SW480 (cell line): ENCODE measurements at regions not wholly inside any gene's neighbourhood (a gene's known extent, or its start where the extent isn't known, plus 50 kb on each side); places are given as distances from the start of the nearest gene placed in this dataset.

Experiments used
- DNase-seq: peaks from one replicate; pipeline ENCODE4 v3.0.0-alpha.2; 2016; ENCODE audit warnings: low spot score

DNA sequence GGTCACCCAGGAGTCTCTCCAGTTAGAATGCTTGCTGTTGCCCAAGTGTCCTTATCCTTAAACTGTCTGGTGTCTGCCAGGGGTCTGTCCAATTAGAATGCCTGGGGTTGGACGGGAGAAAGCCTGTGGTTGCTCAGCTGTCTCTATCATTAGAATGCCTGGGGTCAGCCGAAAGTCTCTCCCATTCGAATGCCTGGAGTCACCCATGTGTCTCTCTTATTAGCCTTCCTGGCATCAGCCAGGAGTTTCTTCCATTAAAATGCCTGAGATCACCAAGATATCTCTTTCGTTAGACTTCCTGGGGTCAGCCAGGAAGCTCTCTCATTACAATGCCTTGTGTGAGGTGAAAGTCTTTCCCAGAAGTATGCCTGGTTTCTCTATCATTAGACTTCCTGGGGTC lies 1521.0 kb downstream of the UQCRFS1 start:
- no peak for DNase-seq

DNA sequence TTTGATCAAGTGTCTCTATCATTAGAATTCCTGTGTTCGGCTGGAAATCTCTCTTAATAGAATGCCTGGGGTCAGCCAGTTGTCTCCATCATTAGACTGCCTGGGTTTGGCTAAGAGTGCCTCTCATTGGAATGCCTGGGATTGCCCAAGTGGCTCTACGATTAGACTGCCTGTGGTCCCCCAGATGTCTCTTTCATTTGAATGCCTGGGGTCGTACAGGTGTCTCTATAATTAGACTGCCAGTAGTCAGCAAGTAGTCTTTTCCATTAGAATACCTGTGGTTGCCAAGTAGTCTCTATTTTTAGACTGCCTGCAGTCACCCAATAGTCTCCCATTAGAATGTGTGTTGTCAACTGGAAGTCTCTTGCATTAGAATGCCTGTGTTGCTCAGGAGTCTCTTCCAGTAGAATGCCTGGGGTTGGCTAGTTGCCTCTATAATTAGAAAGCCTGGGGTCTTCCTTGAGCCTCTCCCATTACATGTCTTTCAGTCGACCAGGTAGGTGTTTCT lies 1523.2 kb downstream of the UQCRFS1 start:
- DNase-seq = no peak

DNA sequence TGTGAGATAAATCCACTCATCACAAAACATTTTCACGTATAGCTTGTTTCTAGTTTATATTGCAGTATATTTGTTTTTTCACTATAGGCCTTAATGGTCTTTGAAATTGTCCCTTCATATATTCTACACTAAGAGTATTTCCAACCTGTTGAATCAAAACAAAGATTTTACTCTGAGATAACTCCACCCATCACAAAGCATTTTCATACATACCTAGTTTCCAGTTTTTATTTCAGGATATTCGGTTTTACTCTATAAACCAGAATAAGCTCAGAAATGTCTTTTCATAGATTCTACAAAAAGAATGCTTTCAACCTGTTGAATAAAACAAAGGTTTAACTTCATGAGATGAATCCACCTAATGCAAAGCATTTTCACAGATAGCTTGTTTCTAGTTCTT lies 1528.7 kb downstream of the UQCRFS1 start:
- DNase-seq = no peak

DNA sequence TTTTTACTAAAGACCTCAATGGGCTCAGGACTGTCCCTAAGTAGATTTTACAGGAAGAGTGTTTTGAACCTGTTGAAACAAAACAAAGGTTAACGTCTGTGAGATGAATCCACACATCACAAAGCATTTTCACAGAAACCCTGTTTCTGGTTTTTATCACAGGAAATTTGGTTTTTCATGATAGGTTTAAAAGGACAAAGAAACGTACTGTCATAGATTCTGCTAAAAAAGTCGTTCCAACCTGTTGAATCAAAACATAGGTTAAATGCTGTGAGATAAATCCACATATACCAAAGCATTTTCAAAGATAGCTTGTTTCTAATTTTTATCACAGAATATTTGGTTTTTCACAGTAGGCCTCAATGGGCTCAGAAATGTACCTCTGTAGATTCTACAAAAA lies 1531.0 kb downstream of the UQCRFS1 start:
- DNase-seq = no peak

DNA sequence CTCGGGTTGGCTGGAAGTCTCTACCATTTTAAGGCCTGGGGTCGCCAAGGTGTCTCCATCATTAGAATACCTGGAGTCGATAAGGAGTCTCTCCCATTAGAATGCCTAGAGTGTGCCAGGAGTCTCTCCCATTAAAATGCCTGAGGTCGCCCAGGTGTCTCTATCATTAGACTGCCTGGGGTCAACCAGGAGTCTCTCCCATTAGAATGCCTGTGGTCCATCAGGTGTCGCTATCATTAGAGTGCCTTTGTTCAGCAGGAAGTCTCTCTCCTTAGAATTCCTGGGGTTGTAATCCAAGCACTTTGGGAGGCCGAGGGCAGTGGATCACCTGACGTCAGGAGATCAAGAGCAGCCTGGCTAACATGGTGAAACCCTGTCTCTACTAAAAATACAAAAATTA lies 1533.0 kb downstream of the UQCRFS1 start:
- no peak for DNase-seq

DNA sequence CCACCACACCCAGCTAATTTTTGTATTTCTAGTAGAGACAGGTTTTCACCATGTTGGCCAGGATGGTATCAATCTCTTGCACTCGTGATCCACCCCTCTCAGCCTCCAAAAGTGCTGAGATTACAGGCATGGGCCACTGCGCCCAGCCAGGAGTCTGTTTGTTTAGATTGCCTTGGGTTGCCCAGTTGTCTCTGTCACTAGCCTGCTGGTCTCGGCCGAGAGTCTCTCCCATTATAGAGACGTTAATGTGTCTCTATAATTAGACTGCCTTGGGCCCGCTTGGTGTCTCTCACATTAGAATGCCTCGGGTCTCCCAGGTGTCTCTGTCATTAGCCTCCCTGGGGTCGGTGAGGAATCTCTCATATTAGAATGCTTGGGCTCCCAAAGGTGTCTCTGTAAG lies 1533.6 kb downstream of the UQCRFS1 start:
- no peak for DNase-seq

DNA sequence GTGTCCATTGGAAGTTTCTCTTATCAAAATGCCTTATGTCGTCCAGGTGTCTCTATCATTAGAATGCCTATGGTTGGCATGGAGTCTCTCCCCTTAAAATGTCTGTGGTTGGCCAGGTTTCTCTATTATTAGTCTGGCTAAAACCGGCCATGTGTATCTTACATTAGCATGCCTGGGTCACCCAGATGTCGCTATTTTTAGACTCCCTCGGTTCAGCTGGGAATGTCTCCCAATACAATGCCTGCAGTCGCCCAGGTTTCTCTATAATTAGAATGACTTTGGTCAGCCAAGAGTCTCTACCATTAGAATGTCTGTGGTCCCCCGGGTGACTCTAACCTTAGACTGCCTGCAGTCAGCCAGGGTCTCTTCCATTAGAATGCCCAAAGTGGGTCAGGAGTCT lies 1536.1 kb downstream of the UQCRFS1 start:
- no peak for DNase-seq

DNA sequence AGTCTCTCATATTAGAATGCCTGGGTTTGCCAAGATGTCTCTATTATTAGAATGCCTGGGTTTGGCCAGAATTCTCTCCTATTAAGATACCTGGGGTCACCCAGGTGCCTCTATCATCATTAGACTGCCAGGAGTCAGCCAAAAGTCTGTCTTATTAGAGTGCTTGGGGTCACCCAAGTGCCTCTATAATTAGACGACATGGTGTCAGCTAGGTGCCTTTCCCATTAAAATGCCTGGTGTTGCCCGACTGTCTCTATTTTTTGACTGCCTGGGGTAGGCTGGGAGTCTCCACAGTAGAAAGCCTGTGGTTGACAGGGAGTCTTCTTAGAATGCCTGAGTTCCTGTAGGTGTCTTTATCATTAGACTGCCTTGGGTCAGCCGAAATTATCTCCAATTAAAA lies 1536.6 kb downstream of the UQCRFS1 start:
- DNase-seq = no peak

DNA sequence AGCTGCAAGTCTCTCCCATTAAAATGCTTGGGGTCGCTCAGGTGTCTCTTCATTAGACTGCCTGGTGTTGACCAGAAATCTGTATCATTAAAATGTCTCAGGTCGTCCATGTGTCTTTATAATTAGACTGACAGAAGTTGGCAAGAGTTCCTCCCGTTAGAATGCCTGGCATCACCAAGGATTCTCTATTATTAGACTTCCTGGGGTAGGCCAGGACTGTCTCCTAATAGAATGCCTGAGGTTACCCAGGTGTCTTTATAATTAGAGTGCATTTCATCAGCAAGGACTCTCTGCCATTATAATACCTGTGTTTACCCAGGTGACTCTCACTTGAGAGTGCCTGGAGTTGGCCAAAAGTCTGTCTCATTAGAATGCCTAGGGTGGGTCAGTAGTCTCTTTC lies 1537.2 kb downstream of the UQCRFS1 start:
- no peak for DNase-seq

DNA sequence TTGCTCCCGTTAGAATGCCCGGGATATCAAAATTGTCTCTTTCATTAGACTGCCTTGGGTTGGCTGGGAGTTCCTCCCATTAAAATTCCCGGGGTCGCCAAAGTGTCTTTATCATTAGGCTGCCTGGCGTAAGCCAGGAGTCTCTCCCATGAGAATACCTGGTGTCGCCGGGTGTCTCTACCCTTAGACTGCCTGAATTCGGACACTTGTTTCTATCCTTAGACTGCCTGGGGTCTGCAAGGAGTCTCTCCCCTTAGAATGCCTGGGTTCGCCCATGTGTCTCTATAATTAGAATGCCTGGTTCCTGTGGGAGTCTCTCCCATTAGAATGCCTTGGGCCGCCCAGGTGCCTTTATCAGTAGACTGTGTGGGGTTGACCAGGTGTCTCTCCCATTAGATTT lies 1538.2 kb downstream of the UQCRFS1 start:
- DNase-seq = no peak

DNA sequence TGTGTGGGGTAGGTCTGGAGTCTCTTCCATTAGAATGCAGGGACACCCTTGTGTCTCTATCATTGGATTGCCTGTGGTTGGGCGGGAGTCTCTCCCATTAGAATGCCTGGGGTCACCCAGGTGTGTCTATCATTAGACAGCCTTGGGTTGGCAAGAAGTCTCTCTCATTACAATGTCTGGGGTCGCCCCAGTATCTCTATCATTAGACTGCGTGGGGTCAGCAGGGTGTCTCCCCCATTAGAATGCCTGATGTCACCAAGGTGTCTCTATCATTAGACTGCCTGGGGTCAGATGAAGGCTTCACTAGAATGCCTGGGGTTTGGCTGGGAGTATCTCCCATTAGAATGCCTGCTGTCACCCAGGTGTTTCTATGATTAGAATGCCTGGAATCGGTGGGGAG lies 1539.0 kb downstream of the UQCRFS1 start:
- DNase-seq = no peak

DNA sequence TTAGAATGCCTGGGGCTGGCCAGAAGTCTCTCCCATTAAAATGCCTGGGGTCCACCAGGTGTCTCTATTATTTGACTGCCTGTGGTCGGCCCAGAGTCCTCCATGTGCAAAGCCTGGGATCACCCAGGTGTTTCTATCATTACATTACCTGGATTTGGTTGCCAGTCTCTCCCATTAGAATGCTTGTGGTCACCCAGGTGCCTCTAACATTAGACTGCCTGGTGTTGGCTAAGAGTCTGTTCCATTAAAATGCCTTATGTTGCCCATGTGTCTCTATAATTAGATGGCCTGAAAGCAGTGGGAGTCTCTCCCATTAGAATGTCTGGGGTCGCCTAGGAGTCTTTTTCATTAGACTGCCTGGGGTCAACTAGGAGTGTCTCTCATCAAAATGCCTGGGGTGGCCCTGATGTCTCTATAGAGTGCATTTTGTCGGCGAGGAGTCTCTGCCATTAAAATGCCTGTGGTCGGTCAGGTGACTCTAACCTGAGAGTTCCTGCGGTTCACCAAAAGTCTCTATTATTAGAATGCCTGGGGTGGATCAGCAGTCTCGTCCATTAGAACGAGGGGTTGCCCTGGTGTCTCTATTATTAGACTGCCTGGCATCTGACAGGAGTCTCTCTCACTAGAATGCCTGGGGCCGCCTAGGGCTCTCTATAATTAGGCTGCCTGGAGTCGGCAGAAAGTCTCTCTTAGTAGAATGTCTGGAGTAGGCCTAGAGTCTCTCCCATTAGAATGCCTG lies 1540.5 kb downstream of the UQCRFS1 start:
- DNase-seq = peak; percentile 82

DNA sequence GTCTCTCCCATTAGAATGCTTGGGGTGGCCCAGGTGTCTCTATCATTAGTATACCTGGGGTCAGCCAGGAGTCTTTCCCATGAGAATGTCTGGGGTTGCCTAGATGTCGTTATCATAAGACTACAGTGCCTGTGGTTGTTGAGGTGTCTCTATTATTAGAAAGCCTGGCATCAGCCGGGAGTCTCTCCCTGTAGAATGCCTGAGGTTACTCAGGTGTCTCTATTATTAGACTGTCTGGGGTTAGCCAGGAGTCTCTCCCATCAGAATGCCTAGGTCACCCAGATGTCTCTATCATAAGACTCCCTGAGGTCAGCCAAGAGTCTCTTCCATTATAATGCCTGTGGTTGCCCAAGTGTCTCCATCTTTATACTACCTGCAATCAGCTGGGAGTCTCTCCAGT lies 1541.1 kb downstream of the UQCRFS1 start:
- no peak for DNase-seq

DNA sequence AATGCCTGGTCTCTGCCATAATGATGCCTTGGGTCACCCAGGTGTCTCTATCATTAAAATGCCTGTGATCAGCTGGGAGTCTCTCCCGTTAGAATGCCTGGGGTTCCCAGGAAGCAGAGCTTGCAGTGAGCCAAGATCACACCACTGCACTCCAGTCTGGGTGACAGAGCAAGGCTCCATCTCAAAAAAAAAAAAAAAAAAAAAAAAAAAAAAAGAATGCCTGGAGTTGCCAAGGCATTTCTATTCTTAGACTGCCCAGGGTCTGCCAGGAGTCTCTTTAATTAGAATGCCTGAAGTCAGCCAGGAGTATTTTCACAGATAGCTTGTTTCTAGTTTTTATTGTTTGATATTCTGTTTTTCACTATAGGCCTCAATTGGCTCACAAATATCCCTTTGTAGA lies 1552.5 kb downstream of the UQCRFS1 start:
- DNase-seq = no peak

DNA sequence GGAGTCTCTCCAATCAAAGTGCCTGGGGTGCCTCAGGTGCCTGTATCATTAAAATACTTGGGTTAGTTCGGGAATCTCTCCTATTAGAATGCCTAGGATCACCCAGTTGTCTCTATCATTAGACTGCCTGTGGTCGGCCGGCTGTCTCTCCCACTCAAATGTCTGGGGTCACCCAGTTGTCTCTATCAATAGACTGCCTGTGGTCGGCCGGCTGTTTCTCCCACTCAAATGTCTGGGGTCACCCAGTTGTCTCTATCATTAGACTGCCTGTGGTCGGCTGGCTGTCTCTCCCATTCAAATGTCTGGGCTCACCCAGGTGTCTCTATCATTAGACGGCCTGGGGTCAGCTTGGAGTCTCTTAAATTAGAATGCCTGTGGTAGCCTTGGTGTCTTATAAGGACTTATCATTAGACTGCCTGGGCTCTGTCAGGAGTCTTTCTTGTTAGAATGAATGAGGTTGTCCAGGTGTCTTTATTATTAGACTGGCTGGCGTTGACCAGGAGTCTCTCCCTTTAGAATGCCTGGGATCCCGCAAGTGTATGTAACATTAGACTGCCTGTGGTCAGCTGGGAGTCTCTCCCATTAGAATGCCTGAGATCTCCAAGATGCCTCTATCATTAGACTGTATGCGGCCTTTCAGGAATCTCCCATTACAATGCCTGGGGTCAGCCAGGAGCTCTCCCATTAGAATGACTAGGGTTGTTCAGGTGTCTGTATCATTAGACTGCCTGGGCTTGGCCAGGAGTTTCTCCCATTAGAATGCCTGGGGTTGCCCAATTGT lies 1555.5 kb downstream of the UQCRFS1 start:
- no peak for DNase-seq

DNA sequence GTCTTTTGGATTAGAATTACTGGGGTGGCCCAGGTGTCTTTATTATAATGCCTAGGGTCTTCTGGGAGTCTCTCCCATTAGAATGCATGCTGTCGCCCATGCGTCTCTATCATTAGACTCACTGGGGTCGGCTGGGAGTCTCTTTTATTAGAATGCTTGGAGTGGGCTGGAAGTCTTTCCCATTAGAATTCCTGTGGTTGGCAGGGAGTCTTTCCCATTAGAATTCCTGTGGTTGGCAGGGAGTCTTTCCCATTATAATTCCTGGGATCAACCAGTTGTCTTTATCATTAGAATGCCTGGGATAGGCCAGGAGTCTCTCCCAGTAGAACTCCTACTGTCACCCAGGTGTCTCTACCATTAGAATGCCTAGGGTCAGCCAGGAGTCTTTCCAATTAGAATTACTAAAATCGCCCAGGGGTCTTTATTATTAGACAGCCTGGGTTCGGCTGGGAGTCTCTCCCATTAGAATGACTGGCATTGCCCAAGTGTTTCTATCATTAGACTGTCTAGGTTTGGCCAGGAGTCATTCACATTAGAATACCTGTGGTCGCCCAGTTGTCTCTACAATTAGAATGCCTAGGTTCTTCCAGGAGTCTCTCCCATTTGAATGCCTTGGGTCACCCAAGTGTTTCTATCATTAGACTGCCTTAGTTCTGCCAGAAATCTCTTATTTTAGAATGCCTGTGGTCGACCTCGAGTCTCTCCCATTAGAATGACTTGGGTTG lies 1558.5 kb downstream of the UQCRFS1 start:
- peak; percentile 17 for DNase-seq

DNA sequence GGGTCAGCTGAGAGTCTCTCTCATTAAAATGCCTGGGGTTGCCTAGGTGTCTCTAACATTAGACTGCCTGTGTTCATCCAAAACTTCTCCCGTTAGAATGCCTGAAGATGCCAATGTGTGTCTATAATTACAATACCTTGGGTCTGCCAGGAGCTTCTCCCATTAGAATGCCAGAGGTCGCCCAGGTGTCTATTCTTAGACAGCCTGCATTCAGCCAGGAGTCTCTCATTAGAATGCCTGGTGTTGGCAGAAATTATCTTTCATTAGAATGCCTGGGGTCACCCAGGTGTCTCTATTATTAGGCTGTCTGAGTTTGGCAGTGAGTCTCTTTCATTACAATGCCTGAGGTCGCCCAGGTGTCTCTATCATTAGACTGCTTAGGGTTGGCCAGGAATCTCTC lies 1560.2 kb downstream of the UQCRFS1 start:
- DNase-seq = no peak

DNA sequence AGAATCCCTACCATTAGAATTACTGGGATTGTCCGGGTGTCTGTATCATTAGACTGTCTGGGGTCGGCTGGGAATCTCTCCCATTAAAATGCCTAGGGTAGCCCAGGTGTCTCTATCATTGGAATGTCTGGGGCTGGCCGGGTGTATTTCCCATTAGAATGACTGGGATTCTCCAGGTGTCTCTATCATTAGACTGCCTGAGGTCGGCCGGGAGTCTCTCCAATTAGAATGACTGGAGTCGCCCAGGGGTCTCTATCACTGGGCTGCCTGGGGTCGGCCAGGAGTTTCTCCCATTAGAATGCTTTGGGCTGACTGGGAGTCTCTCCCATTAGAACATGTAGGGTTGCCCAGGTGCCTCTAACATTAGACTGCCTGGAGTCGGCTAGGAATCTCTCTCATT lies 1560.7 kb downstream of the UQCRFS1 start:
- no peak for DNase-seq

DNA sequence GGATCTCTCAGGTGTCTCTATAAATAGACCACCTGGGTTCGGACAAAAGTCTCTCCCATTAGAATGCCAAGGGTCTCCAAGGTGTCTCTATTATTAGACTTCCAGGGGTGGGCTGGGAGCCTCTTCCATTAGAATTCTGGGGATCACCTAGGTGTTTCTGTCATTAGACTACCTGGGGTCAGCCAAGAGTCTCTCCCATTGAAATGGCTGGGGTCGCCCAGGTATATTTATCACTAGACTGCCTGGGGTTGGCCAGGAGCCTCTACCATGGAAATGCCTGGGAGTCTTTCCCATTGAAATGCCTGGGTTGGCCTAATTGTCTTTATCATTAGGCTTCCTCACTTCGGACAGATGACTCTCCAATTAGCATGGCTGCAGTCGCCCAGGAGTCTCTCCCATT lies 1565.5 kb downstream of the UQCRFS1 start:
- DNase-seq = no peak

DNA sequence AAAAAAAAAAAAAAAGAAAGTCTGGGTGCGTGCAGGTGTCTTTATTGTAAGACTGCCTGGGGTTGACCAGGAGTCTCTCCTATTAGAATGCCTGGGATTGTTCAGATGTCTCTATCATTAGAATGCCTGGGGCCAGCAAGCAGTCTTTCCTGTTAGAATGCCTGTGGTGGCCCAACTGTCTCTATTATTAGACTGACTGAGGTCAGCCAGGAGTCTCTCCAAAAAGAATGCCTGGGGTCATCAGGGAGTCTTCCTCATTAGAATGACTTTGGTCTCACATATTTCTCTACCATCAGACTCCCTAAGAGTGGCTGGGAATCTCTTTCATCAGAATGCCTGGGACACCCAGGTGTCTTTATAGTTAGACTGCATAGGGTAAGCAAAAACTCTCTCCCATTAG lies 1577.5 kb downstream of the UQCRFS1 start:
- DNase-seq = no peak

DNA sequence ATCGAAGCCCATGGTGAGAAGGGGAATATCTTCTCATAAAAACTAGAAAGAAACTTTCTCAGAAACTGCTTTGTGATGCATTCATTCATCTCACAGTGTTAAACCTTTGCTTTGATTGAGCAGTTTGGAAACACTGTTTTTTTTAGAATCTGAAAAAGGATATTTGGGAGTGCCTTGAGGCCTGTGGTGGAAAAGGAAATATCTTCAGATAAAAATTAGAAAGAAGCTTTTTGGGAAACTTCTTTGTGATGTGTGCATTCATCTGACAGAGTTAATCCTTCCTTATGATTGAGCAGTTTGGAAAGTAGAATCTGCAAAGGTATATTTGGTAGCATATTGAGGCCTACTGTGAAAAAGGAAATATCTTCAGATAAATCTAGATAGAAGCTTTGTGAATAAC lies 1594.9 kb downstream of the UQCRFS1 start:
- no peak for DNase-seq

DNA sequence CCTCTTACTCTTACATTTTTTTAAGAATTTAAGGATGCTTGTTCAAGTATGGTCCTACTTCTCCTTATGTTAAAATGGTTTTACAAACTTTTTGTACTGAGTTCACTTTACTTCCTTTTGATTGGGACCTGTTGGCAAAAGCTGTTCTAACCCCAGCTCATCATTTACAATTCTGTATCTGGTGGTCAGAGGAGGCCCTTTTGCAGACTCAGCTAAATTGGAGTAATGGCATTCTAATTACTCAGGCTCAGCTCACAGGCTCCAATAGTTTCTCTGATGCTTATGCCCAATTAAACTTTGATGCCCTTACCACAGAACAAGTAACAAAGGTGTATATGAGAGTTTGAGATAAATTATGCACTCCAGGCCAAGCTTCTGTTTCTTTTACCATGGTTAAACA lies 1632.0 kb downstream of the UQCRFS1 start:
- no peak for DNase-seq
